IMR-90 (cell line): ENCODE measurements at regions not wholly inside any gene's neighbourhood (a gene's known extent, or its start where the extent isn't known, plus 50 kb on each side); places are given as distances from the start of the nearest gene placed in this dataset.

Source experiments
- ATAC-seq: fragments of 200-7000 bp; cut with Tn5 transposase; 2 replicates; pipeline ENCODE4 v1.9.1; 2020; ENCODE audit warnings: low read depth, mild to moderate bottlenecking, moderate library complexity
- BruUV-seq: library from RNA; stranded (reverse); fragments of 400-500 nt; replicated peaks from 2 replicates; lab custom pipeline; 2021; lab: Mats Ljungman, UMichigan
- CTCF ChIA-PET: fragments of 300-600 bp; formaldehyde crosslinking; extraction: SDS; loops from one replicate; lab custom pipeline; 2021; ENCODE audit warnings: antibody characterized with exemption; lab: Yijun Ruan, JAX
- POLR2A ChIA-PET: fragments of 300-600 bp; sonication (Branson Sonifier 250); formaldehyde crosslinking; loops from one replicate; lab custom pipeline; 2022; ENCODE audit warnings: antibody characterized with exemption; ENCODE audit not compliant: unreplicated experiment; lab: Charles Lee
- DNase-seq: peaks from one replicate; pipeline ENCODE4 v3.0.0; 2013
- H2AFZ ChIP-seq: replicated peaks from 2 replicates; pipeline ENCODE3; 2013; ENCODE audit warnings: low read length, mild to moderate bottlenecking; ENCODE audit not compliant: poor library complexity
- H2AK5ac ChIP-seq: 2 replicates; pipeline ENCODE4 v1.6.1; 2013; ENCODE audit warnings: low read depth, low read length, inconsistent platforms
- H2AK9ac ChIP-seq: replicated peaks from 2 replicates; pipeline ENCODE3; 2013; ENCODE audit warnings: mild to moderate bottlenecking, low read depth, low read length, moderate library complexity; ENCODE audit not compliant: poor library complexity
- H2BK120ac ChIP-seq: 2 replicates; pipeline ENCODE4 v1.6.1; 2013; ENCODE audit warnings: low read depth, low read length, inconsistent platforms
- H2BK15ac ChIP-seq: 3 replicates; pipeline ENCODE4 v1.6.1; 2013; ENCODE audit warnings: low read depth, low read length, inconsistent platforms
- H2BK20ac ChIP-seq: 2 replicates; pipeline ENCODE4 v1.6.1; 2013; ENCODE audit warnings: low read depth, mild to moderate bottlenecking, inconsistent platforms, low read length, moderate library complexity
- H2BK5ac ChIP-seq: 2 replicates; pipeline ENCODE4 v1.6.1; 2013; ENCODE audit warnings: mild to moderate bottlenecking, low read depth, low read length, inconsistent platforms; ENCODE audit not compliant: poor library complexity, severe bottlenecking
- H3K14ac ChIP-seq: replicated peaks from 2 replicates; pipeline ENCODE4 v1.6.1; 2013; ENCODE audit warnings: low read depth, low read length, inconsistent platforms
- H3K18ac ChIP-seq: 2 replicates; pipeline ENCODE4 v1.6.1; 2013; ENCODE audit warnings: low read depth, low read length, control low read depth
- H3K23ac ChIP-seq: 2 replicates; pipeline ENCODE4 v1.6.1; 2013; ENCODE audit warnings: low read depth, low read length, inconsistent platforms
- H3K27ac ChIP-seq: 2 replicates; pipeline ENCODE4 v1.5.1; 2013; ENCODE audit warnings: mild to moderate bottlenecking, control low read depth, low read length; ENCODE audit not compliant: insufficient read depth
- H3K27me3 ChIP-seq: 2 replicates; pipeline ENCODE4 v1.6.1; 2013; ENCODE audit warnings: low read length; ENCODE audit not compliant: control insufficient read depth, insufficient read depth
- H3K36me3 ChIP-seq: 2 replicates; pipeline ENCODE4 v1.6.1; 2013; ENCODE audit warnings: low read length, mixed read lengths; ENCODE audit not compliant: control insufficient read depth, insufficient read depth
- H3K4ac ChIP-seq: 2 replicates; pipeline ENCODE4 v1.6.1; 2013; ENCODE audit warnings: low read depth, low read length, inconsistent platforms
- H3K4me1 ChIP-seq: 2 replicates; pipeline ENCODE4 v1.6.1; 2013; ENCODE audit warnings: low read length, mixed read lengths; ENCODE audit not compliant: control insufficient read depth, insufficient read depth
- H3K4me2 ChIP-seq: 2 replicates; pipeline ENCODE4 v1.6.1; 2013; ENCODE audit warnings: low read depth, mild to moderate bottlenecking, control low read depth, low read length, moderate library complexity
- H3K4me3 ChIP-seq: 2 replicates; pipeline ENCODE4 v1.5.1; 2013; ENCODE audit warnings: low read depth, mild to moderate bottlenecking, control low read depth, low read length, moderate library complexity; ENCODE audit not compliant: insufficient read depth
- H3K56ac ChIP-seq: 2 replicates; pipeline ENCODE4 v1.6.1; 2013; ENCODE audit warnings: low read length, inconsistent platforms; ENCODE audit not compliant: insufficient read depth; ENCODE audit errors: extremely low read depth
- H3K79me1 ChIP-seq, 2 experiments: 2 replicates each; pipeline ENCODE4 v1.6.1; 2013; ENCODE audit warnings: low read length in 2 of 2, inconsistent platforms in 1 of 2, low read depth in 1 of 2
- H3K9ac ChIP-seq: 2 replicates; pipeline ENCODE4 v1.6.1; 2013; ENCODE audit warnings: low read depth, low read length, control low read depth
- H3K9me1 ChIP-seq: 2 replicates; pipeline ENCODE4 v1.6.1; 2013; ENCODE audit warnings: low read length, inconsistent platforms; ENCODE audit not compliant: insufficient read depth
- H3K9me3 ChIP-seq: 2 replicates; pipeline ENCODE4 v1.6.1; 2013; ENCODE audit warnings: low read length; ENCODE audit not compliant: control insufficient read depth, insufficient read depth
- H4K20me1 ChIP-seq: 2 replicates; pipeline ENCODE4 v1.6.1; 2013; ENCODE audit warnings: low read length, inconsistent platforms; ENCODE audit not compliant: insufficient read depth
- H4K5ac ChIP-seq: 2 replicates; pipeline ENCODE4 v1.6.1; 2013; ENCODE audit warnings: mild to moderate bottlenecking, low read depth, low read length, control low read depth
- H4K8ac ChIP-seq, 2 experiments: 2 replicates each; pipeline ENCODE4 v1.6.1; 2013; ENCODE audit warnings: low read depth in 2 of 2, low read length in 2 of 2, control low read depth in 1 of 2, inconsistent platforms in 1 of 2
- H4K91ac ChIP-seq: 2 replicates; pipeline ENCODE4 v1.6.1; 2013; ENCODE audit warnings: low read depth, low read length, inconsistent platforms; ENCODE audit not compliant: insufficient read depth
- CEBPB ChIP-seq: IDR thresholded peaks from 2 replicates; pipeline ENCODE4 v1.6.1; 2012; ENCODE audit warnings: low read depth, low read length, improper control_type of control experiment
- CHD1 ChIP-seq: IDR thresholded peaks from 2 replicates; pipeline ENCODE4 v1.6.1; 2012; ENCODE audit warnings: low read depth, low read length, improper control_type of control experiment
- FOS ChIP-seq: fragments of 150-350 bp; IDR thresholded peaks from 2 replicates; pipeline ENCODE4 v1.6.1; 2016; ENCODE audit warnings: low read depth, low read length
- MAZ ChIP-seq: IDR thresholded peaks from 2 replicates; pipeline ENCODE4 v1.6.1; 2012; ENCODE audit warnings: low read depth, mild to moderate bottlenecking, low read length, improper control_type of control experiment, moderate library complexity, borderline replicate concordance
- MXI1 ChIP-seq: IDR thresholded peaks from 2 replicates; pipeline ENCODE4 v1.6.1; 2012; ENCODE audit warnings: low read depth, mild to moderate bottlenecking, low read length, moderate library complexity, borderline replicate concordance
- NFE2L2 ChIP-seq: fragments of 150-350 bp; IDR thresholded peaks from 2 replicates; pipeline ENCODE4 v1.6.1; 2016; ENCODE audit warnings: low read depth, mild to moderate bottlenecking, low read length
- RFX5 ChIP-seq: IDR thresholded peaks from 2 replicates; pipeline ENCODE4 v1.8.0; 2012; ENCODE audit warnings: low read depth, mild to moderate bottlenecking, low read length, moderate library complexity
- SMC3 ChIP-seq: fragments of 150-350 bp; IDR thresholded peaks from 2 replicates; pipeline ENCODE4 v1.6.1; 2016; ENCODE audit warnings: low read depth, mild to moderate bottlenecking, antibody characterized with exemption, low read length, moderate library complexity
- WGBS, 2 experiments: methylation state at CpG; one replicate each; pipeline versions ENCODE4 v1.1.5 to v1.1.7; 2013; ENCODE audit warnings: missing lambda C conversion rate in 2 of 2; ENCODE audit not compliant: insufficient read length in 1 of 2; ENCODE audit errors: extremely low coverage in 2 of 2; 5-methylcytosine and 5-hydroxymethylcytosine counted together
- dilution Hi-C: fragments of 300-500 bp; cut with HindIII; formaldehyde crosslinking; loops from one replicate; pipeline ENCODE4 v1.14.3; 2018; ENCODE audit warnings: low sequenced_read_pairs; ENCODE audit not compliant: unreplicated experiment
- in situ Hi-C: fragments of 300-500 bp; cut with MboI; formaldehyde crosslinking; loops from 3 replicates; pipeline ENCODE4 v1.14.3; 2019; ENCODE audit warnings: low sequenced_read_pairs, inconsistent platforms, mixed read lengths
- intact Hi-C: fragments of 100-400 bp; cut with micrococcal nuclease; formaldehyde crosslinking; loops from 2 replicates; pipeline ENCODE4 v1.10.0; 2022
- TF ChIP-seq, protein P1 (sequence below): fragments of 150-350 bp; IDR thresholded peaks from 2 replicates; pipeline ENCODE4 v1.6.1; 2017; ENCODE audit warnings: mild to moderate bottlenecking, antibody characterized with exemption, low read length, low read depth
- TF ChIP-seq, protein P2 (sequence below): conservative IDR thresholded peaks from 2 replicates; pipeline ENCODE4 v1.5.1; 2012; ENCODE audit warnings: mild to moderate bottlenecking, low read depth, low read length, improper control_type of control experiment

DNA sequence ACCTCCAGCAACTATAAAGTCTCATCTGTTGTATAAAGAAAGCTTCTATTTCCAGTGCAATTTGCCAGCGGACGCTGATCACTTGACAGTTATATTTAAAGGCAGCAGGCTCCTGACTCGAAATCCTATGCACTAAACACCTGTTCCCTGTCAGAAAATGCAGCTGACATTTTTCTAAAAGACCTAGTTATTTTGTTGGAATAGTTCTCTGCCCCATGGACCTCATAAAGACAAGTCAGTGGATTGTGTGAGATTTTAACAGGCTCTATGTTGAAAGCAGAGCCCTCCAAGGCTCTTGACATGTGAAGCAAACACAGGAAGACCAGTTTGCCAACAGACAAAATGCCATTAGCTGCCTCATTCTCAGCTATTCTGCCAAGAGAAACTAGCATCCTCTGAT is 304.7 kb upstream of the KLF12 start:
- Histone ChIP-seq H2AK9ac (no peak overlapping the region), H3K4me2 (no peak overlapping the region), H3K9me3 (no peaks in the 10 kb centered on the region), H4K20me1 (no peaks in the 10 kb centered on the region), H4K5ac (no peak overlapping the region), H3K18ac (no peak overlapping the region), H2BK120ac (no peak overlapping the region), H3K36me3 (no peaks in the 10 kb centered on the region), H4K8ac (no peak overlapping the region), H3K27ac (no peak overlapping the region), H2BK5ac (no peak overlapping the region), H2BK15ac (no peak overlapping the region), H3K4me3 (no peak overlapping the region), H3K9me1 (no peaks in the 10 kb centered on the region), H3K14ac (no peak overlapping the region), H3K9ac (no peak overlapping the region), H4K91ac (no peak overlapping the region), H2BK20ac (no peak overlapping the region), H3K23ac (no peak overlapping the region), H3K4ac (no peak overlapping the region), H2AFZ (no peak overlapping the region), H3K79me1 (no peaks in the 10 kb centered on the region), H3K27me3 (no peaks in the 10 kb centered on the region; the same call in 1 of the 2 replicates), H3K4me1 (no peaks in the 10 kb centered on the region), H2AK5ac (no peak overlapping the region), H3K56ac (no peak overlapping the region)
- WGBS, 2 experiments: 29% methylated on average over 2 of the region's 3 CpGs; no CpG with 5 or more reads in 1 of the 2 experiments
- no TSS peak for BruUV-seq
- dilution Hi-C loops: no loop called here
- no peak for TF ChIP-seq FOS
- no peak for TF ChIP-seq NFE2L2
- no peak for TF ChIP-seq MAZ
- TF ChIP-seq CEBPB: no peak
- TF ChIP-seq, protein P1, sequence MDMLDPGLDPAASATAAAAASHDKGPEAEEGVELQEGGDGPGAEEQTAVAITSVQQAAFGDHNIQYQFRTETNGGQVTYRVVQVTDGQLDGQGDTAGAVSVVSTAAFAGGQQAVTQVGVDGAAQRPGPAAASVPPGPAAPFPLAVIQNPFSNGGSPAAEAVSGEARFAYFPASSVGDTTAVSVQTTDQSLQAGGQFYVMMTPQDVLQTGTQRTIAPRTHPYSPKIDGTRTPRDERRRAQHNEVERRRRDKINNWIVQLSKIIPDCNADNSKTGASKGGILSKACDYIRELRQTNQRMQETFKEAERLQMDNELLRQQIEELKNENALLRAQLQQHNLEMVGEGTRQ: no peak
- no peak for TF ChIP-seq CHD1
- no peak for TF ChIP-seq MXI1
- TF ChIP-seq, protein P2, sequence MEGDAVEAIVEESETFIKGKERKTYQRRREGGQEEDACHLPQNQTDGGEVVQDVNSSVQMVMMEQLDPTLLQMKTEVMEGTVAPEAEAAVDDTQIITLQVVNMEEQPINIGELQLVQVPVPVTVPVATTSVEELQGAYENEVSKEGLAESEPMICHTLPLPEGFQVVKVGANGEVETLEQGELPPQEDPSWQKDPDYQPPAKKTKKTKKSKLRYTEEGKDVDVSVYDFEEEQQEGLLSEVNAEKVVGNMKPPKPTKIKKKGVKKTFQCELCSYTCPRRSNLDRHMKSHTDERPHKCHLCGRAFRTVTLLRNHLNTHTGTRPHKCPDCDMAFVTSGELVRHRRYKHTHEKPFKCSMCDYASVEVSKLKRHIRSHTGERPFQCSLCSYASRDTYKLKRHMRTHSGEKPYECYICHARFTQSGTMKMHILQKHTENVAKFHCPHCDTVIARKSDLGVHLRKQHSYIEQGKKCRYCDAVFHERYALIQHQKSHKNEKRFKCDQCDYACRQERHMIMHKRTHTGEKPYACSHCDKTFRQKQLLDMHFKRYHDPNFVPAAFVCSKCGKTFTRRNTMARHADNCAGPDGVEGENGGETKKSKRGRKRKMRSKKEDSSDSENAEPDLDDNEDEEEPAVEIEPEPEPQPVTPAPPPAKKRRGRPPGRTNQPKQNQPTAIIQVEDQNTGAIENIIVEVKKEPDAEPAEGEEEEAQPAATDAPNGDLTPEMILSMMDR: no peak
- TF ChIP-seq SMC3: no peak
- TF ChIP-seq RFX5: no peak
- ChIA-PET POLR2A (no interaction called here), CTCF (interaction anchor here (0.9 kb wide), 1 partner anchor 11 kb away, joined by 3 read pairs; no protein-coding TSS in a partner anchor)
- DNase-seq: no peak
- intact Hi-C loops: no loop called here
- no peak for ATAC-seq
- in situ Hi-C loops: no loop called here
